M059J (cell line): ENCODE measurements at regions not wholly inside any gene's neighbourhood (a gene's known extent, or its start where the extent isn't known, plus 50 kb on each side); places are given as distances from the start of the nearest gene placed in this dataset.

Experiments used
- DNase-seq: peaks from one replicate; pipeline ENCODE4 v3.0.0-alpha.2; 2012; ENCODE audit warnings: low read depth

- peak; percentile 47 for DNase-seq
Observed at GRCh38 chr5:98492258-98492657, 281.2 kb upstream of the RGMB start.

- peak; percentile 20 for DNase-seq
Observed at GRCh38 chr5:98497418-98497817, 276.0 kb upstream of the RGMB start.

- no peak for DNase-seq
Observed at GRCh38 chr5:98498028-98498427, 275.4 kb upstream of the RGMB start.

- no peak for DNase-seq
Observed at GRCh38 chr5:98499892-98500291, 273.6 kb upstream of the RGMB start.

- no peak for DNase-seq
Observed at GRCh38 chr5:98500811-98501210, 272.7 kb upstream of the RGMB start.

GRCh38 chr5:98503616-98504015, 269.8 kb upstream of the RGMB start:
- no peak for DNase-seq

- no peak for DNase-seq
Observed at GRCh38 chr5:98504505-98504904, 269.0 kb upstream of the RGMB start.

- peak; percentile 20 for DNase-seq
Observed at GRCh38 chr5:98510143-98510985, 263.1 kb upstream of the RGMB start.

GRCh38 chr5:98513380-98513779, 260.1 kb upstream of the RGMB start:
- no peak for DNase-seq

GRCh38 chr5:98514215-98514614, 259.2 kb upstream of the RGMB start:
- no peak for DNase-seq

- no peak for DNase-seq
Observed at GRCh38 chr5:98516701-98517100, 256.8 kb upstream of the RGMB start.

GRCh38 chr5:98517560-98518366, 255.7 kb upstream of the RGMB start:
- DNase-seq: no peak

GRCh38 chr5:98518754-98519153, 254.7 kb upstream of the RGMB start:
- no peak for DNase-seq

GRCh38 chr5:98519571-98519970, 253.9 kb upstream of the RGMB start:
- DNase-seq: no peak

- DNase-seq: no peak
Observed at GRCh38 chr5:98521821-98522220, 251.6 kb upstream of the RGMB start.

GRCh38 chr5:98524773-98525172, 248.7 kb upstream of the RGMB start:
- DNase-seq: no peak

GRCh38 chr5:98527846-98528245, 245.6 kb upstream of the RGMB start:
- no peak for DNase-seq

- DNase-seq: no peak
Observed at GRCh38 chr5:98529321-98529720, 244.1 kb upstream of the RGMB start.

- no peak for DNase-seq
Observed at GRCh38 chr5:98530224-98530623, 243.2 kb upstream of the RGMB start.

- no peak for DNase-seq
Observed at GRCh38 chr5:98535901-98536300, 237.6 kb upstream of the RGMB start.

- no peak for DNase-seq
Observed at GRCh38 chr5:98540056-98540455, 233.4 kb upstream of the RGMB start.

GRCh38 chr5:98541641-98542040, 231.8 kb upstream of the RGMB start:
- DNase-seq: no peak

- DNase-seq: no peak
Observed at GRCh38 chr5:98543490-98543889, 230.0 kb upstream of the RGMB start.
